ENCODE measurements at regions not wholly inside any gene's neighbourhood (a gene's known extent, or its start where the extent isn't known, plus 50 kb on each side); places are given as distances from the start of the nearest gene placed in this dataset.

DNA sequence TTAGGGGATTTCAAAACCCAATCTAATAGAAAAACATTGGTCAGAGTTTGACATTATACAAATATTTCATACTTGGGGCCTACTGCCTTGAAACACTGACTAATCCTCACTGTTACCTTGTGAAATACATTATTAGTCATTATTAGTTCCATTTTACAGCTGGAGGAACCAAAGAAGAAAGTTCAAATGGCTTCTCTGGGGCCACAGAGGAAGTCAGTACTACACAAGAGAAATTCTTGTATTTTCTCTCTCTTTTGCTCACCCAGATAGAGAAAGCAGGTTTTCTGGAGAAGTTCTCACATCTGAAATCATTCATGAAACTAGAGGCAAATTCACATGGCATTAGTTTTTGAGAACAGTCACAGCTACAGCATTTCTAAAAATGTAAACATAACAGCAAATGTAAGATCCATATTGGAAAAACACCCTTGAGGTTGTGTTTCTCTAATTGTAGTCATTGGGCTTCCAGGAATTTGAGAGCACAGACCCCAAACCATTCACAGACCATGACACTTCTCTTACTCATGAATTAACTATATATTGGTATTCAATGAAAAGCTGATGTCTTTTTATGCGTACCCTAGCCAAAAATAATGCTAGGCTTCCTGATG lies 83.0 kb downstream of the LLPH start (continued):
- TF ChIP-seq, protein P1, sequence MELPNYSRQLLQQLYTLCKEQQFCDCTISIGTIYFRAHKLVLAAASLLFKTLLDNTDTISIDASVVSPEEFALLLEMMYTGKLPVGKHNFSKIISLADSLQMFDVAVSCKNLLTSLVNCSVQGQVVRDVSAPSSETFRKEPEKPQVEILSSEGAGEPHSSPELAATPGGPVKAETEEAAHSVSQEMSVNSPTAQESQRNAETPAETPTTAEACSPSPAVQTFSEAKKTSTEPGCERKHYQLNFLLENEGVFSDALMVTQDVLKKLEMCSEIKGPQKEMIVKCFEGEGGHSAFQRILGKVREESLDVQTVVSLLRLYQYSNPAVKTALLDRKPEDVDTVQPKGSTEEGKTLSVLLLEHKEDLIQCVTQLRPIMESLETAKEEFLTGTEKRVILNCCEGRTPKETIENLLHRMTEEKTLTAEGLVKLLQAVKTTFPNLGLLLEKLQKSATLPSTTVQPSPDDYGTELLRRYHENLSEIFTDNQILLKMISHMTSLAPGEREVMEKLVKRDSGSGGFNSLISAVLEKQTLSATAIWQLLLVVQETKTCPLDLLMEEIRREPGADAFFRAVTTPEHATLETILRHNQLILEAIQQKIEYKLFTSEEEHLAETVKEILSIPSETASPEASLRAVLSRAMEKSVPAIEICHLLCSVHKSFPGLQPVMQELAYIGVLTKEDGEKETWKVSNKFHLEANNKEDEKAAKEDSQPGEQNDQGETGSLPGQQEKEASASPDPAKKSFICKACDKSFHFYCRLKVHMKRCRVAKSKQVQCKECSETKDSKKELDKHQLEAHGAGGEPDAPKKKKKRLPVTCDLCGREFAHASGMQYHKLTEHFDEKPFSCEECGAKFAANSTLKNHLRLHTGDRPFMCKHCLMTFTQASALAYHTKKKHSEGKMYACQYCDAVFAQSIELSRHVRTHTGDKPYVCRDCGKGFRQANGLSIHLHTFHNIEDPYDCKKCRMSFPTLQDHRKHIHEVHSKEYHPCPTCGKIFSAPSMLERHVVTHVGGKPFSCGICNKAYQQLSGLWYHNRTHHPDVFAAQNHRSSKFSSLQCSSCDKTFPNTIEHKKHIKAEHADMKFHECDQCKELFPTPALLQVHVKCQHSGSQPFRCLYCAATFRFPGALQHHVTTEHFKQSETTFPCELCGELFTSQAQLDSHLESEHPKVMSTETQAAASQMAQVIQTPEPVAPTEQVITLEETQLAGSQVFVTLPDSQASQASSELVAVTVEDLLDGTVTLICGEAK (IDR thresholded peaks at IDR 0.05; ENCODE audit: borderline replicate concordance): no peak
- TF ChIP-seq, protein P2, sequence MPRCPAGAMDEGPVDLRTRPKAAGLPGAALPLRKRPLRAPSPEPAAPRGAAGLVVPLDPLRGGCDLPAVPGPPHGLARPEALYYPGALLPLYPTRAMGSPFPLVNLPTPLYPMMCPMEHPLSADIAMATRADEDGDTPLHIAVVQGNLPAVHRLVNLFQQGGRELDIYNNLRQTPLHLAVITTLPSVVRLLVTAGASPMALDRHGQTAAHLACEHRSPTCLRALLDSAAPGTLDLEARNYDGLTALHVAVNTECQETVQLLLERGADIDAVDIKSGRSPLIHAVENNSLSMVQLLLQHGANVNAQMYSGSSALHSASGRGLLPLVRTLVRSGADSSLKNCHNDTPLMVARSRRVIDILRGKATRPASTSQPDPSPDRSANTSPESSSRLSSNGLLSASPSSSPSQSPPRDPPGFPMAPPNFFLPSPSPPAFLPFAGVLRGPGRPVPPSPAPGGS (IDR thresholded peaks at IDR 0.05; ENCODE audit: borderline replicate concordance, insufficient read depth, low read depth, low read length, poor library complexity, severe bottlenecking): peak; percentile 90
- TF ChIP-seq BCL11A (IDR thresholded peaks at IDR 0.05; ENCODE audit: low read depth, low read length): peak; percentile 44
- peak; percentile 76 for TF ChIP-seq ATF7 (IDR thresholded peaks at IDR 0.05; ENCODE audit: low read depth)
- TF ChIP-seq EED (IDR thresholded peaks at IDR 0.05; ENCODE audit: low read depth): peak; percentile 47; the same call in 1 of the 2 replicates
- TF ChIP-seq POLR2AphosphoS2 (IDR thresholded peaks at IDR 0.05; ENCODE audit: low read depth, low read length): no peak
- TF ChIP-seq GABPA (IDR thresholded peaks at IDR 0.05; ENCODE audit: low read depth): 0 out of 2 replicates have a peak, but pooled peaks have one; percentile 39
- no peak for TF ChIP-seq HDAC6 (IDR thresholded peaks at IDR 0.05; ENCODE audit: unreplicated experiment)
- peak; percentile 41; the same call in 1 of the 2 replicates for TF ChIP-seq NR2F1 (conservative IDR thresholded peaks at IDR 0.05)
- peak; percentile 88 for TF ChIP-seq FOXM1 (IDR thresholded peaks at IDR 0.05; ENCODE audit: low read depth, low read length)
- TF ChIP-seq SP1 (IDR thresholded peaks at IDR 0.05; ENCODE audit: low read depth, low read length): peak; percentile 9
- peak; percentile 51; the same call in 1 of the 2 replicates for TF ChIP-seq CREM (IDR thresholded peaks at IDR 0.05; ENCODE audit: low read depth)
- TF ChIP-seq STAT3 (IDR thresholded peaks at IDR 0.05; ENCODE audit: low read depth, low read length): peak; percentile 33; the same call in 1 of the 2 replicates
- TF ChIP-seq, protein P3, sequence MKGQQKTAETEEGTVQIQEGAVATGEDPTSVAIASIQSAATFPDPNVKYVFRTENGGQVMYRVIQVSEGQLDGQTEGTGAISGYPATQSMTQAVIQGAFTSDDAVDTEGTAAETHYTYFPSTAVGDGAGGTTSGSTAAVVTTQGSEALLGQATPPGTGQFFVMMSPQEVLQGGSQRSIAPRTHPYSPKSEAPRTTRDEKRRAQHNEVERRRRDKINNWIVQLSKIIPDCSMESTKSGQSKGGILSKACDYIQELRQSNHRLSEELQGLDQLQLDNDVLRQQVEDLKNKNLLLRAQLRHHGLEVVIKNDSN (IDR thresholded peaks at IDR 0.05; ENCODE audit: borderline replicate concordance, extremely low read length, insufficient read depth, low read depth, low read length): no peak
- 0 out of 2 replicates have a peak, but pooled peaks have one; percentile 58 for TF ChIP-seq ZBED1 (IDR thresholded peaks at IDR 0.05; ENCODE audit: borderline replicate concordance)
- peak; percentile 25; the same call in 1 of the 2 replicates for TF ChIP-seq BACH1 (IDR thresholded peaks at IDR 0.05; ENCODE audit: borderline replicate concordance)
- peak; percentile 80; the same call in 1 of the 2 replicates for TF ChIP-seq YY1 (IDR thresholded peaks at IDR 0.05; ENCODE audit: low read depth, low read length)
- TF ChIP-seq JUND (IDR thresholded peaks at IDR 0.05; ENCODE audit: low read depth, low read length): no peak
- peak; percentile 47; the same call in 1 of the 2 replicates for TF ChIP-seq DPF2 (IDR thresholded peaks at IDR 0.05)
- peak; percentile 47; the same call in 1 of the 3 replicates for TF ChIP-seq POU2F2 (IDR thresholded peaks at IDR 0.05; ENCODE audit: borderline replicate concordance, low read depth, low read length)
- peak; percentile 70; the same call in 1 of the 2 replicates for TF ChIP-seq ZNF24 (IDR thresholded peaks at IDR 0.05)
- peak; percentile 22; the same call in 1 of the 2 replicates for TF ChIP-seq SMC3 (IDR thresholded peaks at IDR 0.05; ENCODE audit: borderline replicate concordance, low read length)
- TF ChIP-seq RAD21 (IDR thresholded peaks at IDR 0.05; ENCODE audit: insufficient read depth, low read depth, low read length): 0 out of 2 replicates have a peak, but pooled peaks have one; percentile 11
- no peak for TF ChIP-seq RBBP5 (conservative IDR thresholded peaks at IDR 0.05)
- TF ChIP-seq IKZF1 (conservative IDR thresholded peaks at IDR 0.05): peak; percentile 61
